ENCODE measurements at regions not wholly inside any gene's neighbourhood (a gene's known extent, or its start where the extent isn't known, plus 50 kb on each side); places are given as distances from the start of the nearest gene placed in this dataset.

- Mint-ChIP-seq H3K9me3 (no peaks in the 10 kb centered on the region), H3K4me3 (no peak overlapping the region), H3K4me1 (no peaks in the 10 kb centered on the region), H3K27ac (no peak overlapping the region), H3K27me3 (no peaks in the 10 kb centered on the region), H3K36me3 (ENCODE audit: low read depth) (no peaks in the 10 kb centered on the region)
- ChIA-PET POLR2A (no interaction called here), CTCF (no interaction called here)
- DNase-seq: no peak
These were observed 988.6 kb downstream of the SORCS1 start for GRCh38 chr10:106175760-106176377.

- Mint-ChIP-seq H3K27ac (no peak overlapping the region), H3K27me3 (no peaks in the 10 kb centered on the region), H3K4me1 (no peaks in the 10 kb centered on the region), H3K9me3 (no peaks in the 10 kb centered on the region), H3K4me3 (no peak overlapping the region), H3K36me3 (ENCODE audit: low read depth) (no peaks in the 10 kb centered on the region)
- DNase-seq: no peak
- ChIA-PET POLR2A (no interaction called here), CTCF (no interaction called here)
These were observed 990.7 kb downstream of the SORCS1 start for GRCh38 chr10:106173838-106174237.

GRCh38 chr10:106169241-106169640, 995.3 kb downstream of the SORCS1 start:
- Mint-ChIP-seq H3K36me3 (ENCODE audit: low read depth) (no peaks in the 10 kb centered on the region), H3K27ac (no peak overlapping the region), H3K4me3 (no peak overlapping the region), H3K4me1 (no peaks in the 10 kb centered on the region), H3K9me3 (no peaks in the 10 kb centered on the region), H3K27me3 (no peaks in the 10 kb centered on the region)
- ChIA-PET CTCF (no interaction called here), POLR2A (no interaction called here)
- no peak for DNase-seq

GRCh38 chr10:106167946-106168345, 996.6 kb downstream of the SORCS1 start:
- no peak for DNase-seq
- Mint-ChIP-seq H3K27ac (no peak overlapping the region), H3K4me3 (no peak overlapping the region), H3K27me3 (no peaks in the 10 kb centered on the region), H3K9me3 (no peaks in the 10 kb centered on the region), H3K36me3 (ENCODE audit: low read depth) (no peaks in the 10 kb centered on the region), H3K4me1 (no peaks in the 10 kb centered on the region)
- CTCF ChIA-PET: interaction anchor here (0.7 kb wide), 1 partner anchor 420 kb away, joined by 4 read pairs; no protein-coding TSS in a partner anchor
- POLR2A ChIA-PET: no interaction called here

- CTCF ChIA-PET: no interaction called here
- no peak overlapping the region for H3K4me3 Mint-ChIP-seq
- no peaks in the 10 kb centered on the region for H3K27me3 Mint-ChIP-seq
- DNase-seq: no peak
- POLR2A ChIA-PET: no interaction called here
- H3K27ac Mint-ChIP-seq: no peak overlapping the region
- no peaks in the 10 kb centered on the region for H3K36me3 Mint-ChIP-seq (ENCODE audit: low read depth)
- no peaks in the 10 kb centered on the region for H3K4me1 Mint-ChIP-seq
- no peaks in the 10 kb centered on the region for H3K9me3 Mint-ChIP-seq
These were observed 1006.3 kb downstream of the SORCS1 start for GRCh38 chr10:106158241-106158640.

GRCh38 chr10:106147021-106147420, 1017.5 kb downstream of the SORCS1 start:
- H3K9me3 Mint-ChIP-seq: peaks cover 2% of the 10 kb centered on the region
- no peaks in the 10 kb centered on the region for H3K4me1 Mint-ChIP-seq
- no peak overlapping the region for H3K27ac Mint-ChIP-seq
- DNase-seq: no peak
- ChIA-PET POLR2A (no interaction called here), CTCF (no interaction called here)
- no peaks in the 10 kb centered on the region for H3K27me3 Mint-ChIP-seq
- H3K4me3 Mint-ChIP-seq: no peak overlapping the region
- no peaks in the 10 kb centered on the region for H3K36me3 Mint-ChIP-seq (ENCODE audit: low read depth)

- no peaks in the 10 kb centered on the region for H3K27me3 Mint-ChIP-seq
- H3K4me1 Mint-ChIP-seq: no peaks in the 10 kb centered on the region
- ChIA-PET POLR2A (no interaction called here), CTCF (no interaction called here)
- DNase-seq: no peak
- no peak overlapping the region for H3K4me3 Mint-ChIP-seq
- H3K9me3 Mint-ChIP-seq: no peaks in the 10 kb centered on the region
- no peak overlapping the region for H3K27ac Mint-ChIP-seq
- no peaks in the 10 kb centered on the region for H3K36me3 Mint-ChIP-seq (ENCODE audit: low read depth)
These were observed 1024.6 kb downstream of the SORCS1 start for GRCh38 chr10:106139915-106140314.

GRCh38 chr10:106136175-106136574, 1028.3 kb downstream of the SORCS1 start:
- Mint-ChIP-seq H3K27ac (no peak overlapping the region), H3K27me3 (no peaks in the 10 kb centered on the region), H3K4me3 (no peak overlapping the region), H3K36me3 (ENCODE audit: low read depth) (no peaks in the 10 kb centered on the region), H3K4me1 (no peaks in the 10 kb centered on the region), H3K9me3 (no peaks in the 10 kb centered on the region)
- no peak for DNase-seq
- ChIA-PET CTCF (no interaction called here), POLR2A (no interaction called here)

GRCh38 chr10:106134326-106135000, 1030.0 kb downstream of the SORCS1 start:
- ChIA-PET POLR2A (no interaction called here), CTCF (no interaction called here)
- DNase-seq: no peak
- H3K27ac Mint-ChIP-seq: no peak overlapping the region
- H3K4me1 Mint-ChIP-seq: no peaks in the 10 kb centered on the region
- no peaks in the 10 kb centered on the region for H3K36me3 Mint-ChIP-seq (ENCODE audit: low read depth)
- no peak overlapping the region for H3K4me3 Mint-ChIP-seq
- H3K9me3 Mint-ChIP-seq: no peaks in the 10 kb centered on the region
- H3K27me3 Mint-ChIP-seq: no peaks in the 10 kb centered on the region

- Mint-ChIP-seq H3K27me3 (no peaks in the 10 kb centered on the region), H3K4me1 (no peaks in the 10 kb centered on the region), H3K4me3 (no peak overlapping the region), H3K36me3 (ENCODE audit: low read depth) (no peaks in the 10 kb centered on the region), H3K27ac (no peak overlapping the region), H3K9me3 (no peaks in the 10 kb centered on the region)
- ChIA-PET POLR2A (no interaction called here), CTCF (no interaction called here)
- DNase-seq: no peak
These were observed 1031.1 kb downstream of the SORCS1 start for GRCh38 chr10:106133451-106133850.

GRCh38 chr10:106132956-106133355, 1031.5 kb downstream of the SORCS1 start:
- ChIA-PET POLR2A (no interaction called here), CTCF (no interaction called here)
- H3K9me3 Mint-ChIP-seq: no peaks in the 10 kb centered on the region
- H3K27ac Mint-ChIP-seq: no peak overlapping the region
- no peak overlapping the region for H3K4me3 Mint-ChIP-seq
- no peaks in the 10 kb centered on the region for H3K27me3 Mint-ChIP-seq
- H3K4me1 Mint-ChIP-seq: no peaks in the 10 kb centered on the region
- no peaks in the 10 kb centered on the region for H3K36me3 Mint-ChIP-seq (ENCODE audit: low read depth)
- DNase-seq: no peak

GRCh38 chr10:106114656-106115186, 1049.8 kb downstream of the SORCS1 start:
- Mint-ChIP-seq H3K36me3 (ENCODE audit: low read depth) (no peaks in the 10 kb centered on the region), H3K27me3 (no peaks in the 10 kb centered on the region), H3K4me3 (no peak overlapping the region), H3K27ac (no peak overlapping the region), H3K9me3 (peaks cover 28% of the 10 kb centered on the region), H3K4me1 (no peaks in the 10 kb centered on the region)
- POLR2A ChIA-PET: no interaction called here
- DNase-seq: no peak
- CTCF ChIA-PET: no interaction called here

- no peaks in the 10 kb centered on the region for H3K27me3 Mint-ChIP-seq
- no peaks in the 10 kb centered on the region for H3K4me1 Mint-ChIP-seq
- ChIA-PET POLR2A (no interaction called here), CTCF (no interaction called here)
- no peaks in the 10 kb centered on the region for H3K36me3 Mint-ChIP-seq (ENCODE audit: low read depth)
- no peak overlapping the region for H3K27ac Mint-ChIP-seq
- no peak overlapping the region for H3K4me3 Mint-ChIP-seq
- no peak for DNase-seq
- peaks cover 9% of the 10 kb centered on the region for H3K9me3 Mint-ChIP-seq
These were observed 1053.3 kb downstream of the SORCS1 start for GRCh38 chr10:106111246-106111645.

GRCh38 chr10:106107706-106108105, 1056.8 kb downstream of the SORCS1 start:
- H3K9me3 Mint-ChIP-seq: no peaks in the 10 kb centered on the region
- DNase-seq: no peak
- CTCF ChIA-PET: no interaction called here
- no peak overlapping the region for H3K27ac Mint-ChIP-seq
- H3K36me3 Mint-ChIP-seq (ENCODE audit: low read depth): no peaks in the 10 kb centered on the region
- H3K4me1 Mint-ChIP-seq: no peaks in the 10 kb centered on the region
- H3K27me3 Mint-ChIP-seq: no peaks in the 10 kb centered on the region
- H3K4me3 Mint-ChIP-seq: no peak overlapping the region
- POLR2A ChIA-PET: no interaction called here

All from activated CD4-positive, alpha-beta T cell treated with anti-CD3 and anti-CD28 coated beads, Interleukin-2, amount 10 ng/mL, durations not matched to agents 7 days and 5 days (primary cell).